CD4-positive, alpha-beta T cell treated with Interleukin-2 at 100 ng/mL for 4 hours (primary cell): ENCODE measurements at regions not wholly inside any gene's neighbourhood (a gene's known extent, or its start where the extent isn't known, plus 50 kb on each side); places are given as distances from the start of the nearest gene placed in this dataset.
"Not testable (repeated sequence)": the region's sequence is repeated elsewhere in the genome, so short reads cannot be mapped to it uniquely, and the experiment has no call there.

Source experiments
- DNase-seq: peaks from one replicate; pipeline ENCODE4 v3.0.0-alpha.2; 2020; ENCODE audit warnings: low spot score

DNA sequence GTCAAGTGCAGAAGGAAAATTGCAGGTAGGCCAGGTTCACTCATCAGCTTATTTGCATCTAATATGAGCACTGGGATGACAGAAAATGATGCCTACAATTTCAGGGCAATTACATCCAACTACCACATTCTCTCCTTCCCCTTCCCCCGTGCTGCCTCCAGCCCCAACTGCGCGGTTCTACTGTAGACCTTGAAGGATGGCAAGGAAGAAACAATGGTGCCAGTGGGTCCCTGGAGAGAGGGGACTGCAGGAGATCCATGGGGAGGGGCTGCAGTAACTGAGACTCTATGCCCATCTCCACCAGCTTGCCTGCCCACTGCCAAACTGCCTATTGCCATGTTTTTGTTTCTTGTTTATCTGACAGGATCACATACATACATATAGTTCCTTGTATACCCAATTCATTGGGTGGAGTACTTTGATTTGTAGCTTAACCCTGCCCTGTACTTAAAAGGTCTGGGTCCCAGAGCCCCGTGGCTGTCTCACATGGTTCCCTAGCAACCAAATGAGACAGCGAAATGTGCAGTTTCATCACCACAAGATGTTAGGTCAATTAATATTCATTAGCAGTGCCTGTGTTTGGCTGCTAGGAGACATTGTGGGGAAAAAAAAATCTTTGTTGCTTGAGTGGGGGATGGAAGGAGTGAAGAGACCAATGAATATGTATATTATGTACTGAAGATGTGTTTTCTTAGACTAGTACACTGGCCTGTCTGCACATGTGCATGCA lies 253.5 kb upstream of the PLET1 start:
- no peak for DNase-seq

DNA sequence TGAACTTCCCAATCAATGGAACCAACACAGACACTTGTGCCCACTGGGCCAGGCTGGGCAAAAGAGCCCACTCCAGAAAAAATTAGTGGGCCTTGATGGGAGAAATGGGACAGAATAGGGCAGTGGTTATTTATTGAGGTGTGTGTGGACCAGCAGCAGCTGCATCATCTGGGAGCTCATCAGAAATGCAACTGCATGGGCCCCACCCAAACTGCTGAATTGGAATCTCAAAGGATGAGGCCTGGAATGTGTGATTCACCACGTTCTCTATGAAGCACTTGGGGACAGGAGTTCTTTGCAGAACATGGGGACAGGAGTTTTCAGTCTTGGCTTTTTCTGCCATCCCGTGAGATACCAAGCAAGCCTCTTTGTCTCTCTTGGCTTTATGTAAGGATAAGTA lies 255.6 kb upstream of the PLET1 start:
- DNase-seq, result no peak

DNA sequence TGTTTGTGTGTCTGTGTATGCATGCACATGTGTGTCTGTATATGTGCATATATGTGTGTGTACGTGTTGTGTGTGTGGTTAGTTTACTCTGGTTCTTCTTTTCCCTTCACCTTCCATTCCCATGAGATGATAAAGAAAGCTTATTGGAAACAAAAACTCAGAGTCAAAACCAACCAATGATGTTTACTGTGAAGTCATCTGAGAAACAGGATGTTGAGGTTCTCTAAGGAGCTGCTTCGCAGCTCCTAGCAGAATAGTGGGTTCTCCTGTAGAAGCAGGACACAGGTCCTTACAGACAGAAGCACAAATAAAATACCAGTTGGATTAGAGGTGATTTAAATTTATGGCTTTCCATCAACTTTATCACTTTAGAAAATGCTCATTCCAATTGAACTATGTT lies 256.1 kb upstream of the PLET1 start:
- no peak for DNase-seq

DNA sequence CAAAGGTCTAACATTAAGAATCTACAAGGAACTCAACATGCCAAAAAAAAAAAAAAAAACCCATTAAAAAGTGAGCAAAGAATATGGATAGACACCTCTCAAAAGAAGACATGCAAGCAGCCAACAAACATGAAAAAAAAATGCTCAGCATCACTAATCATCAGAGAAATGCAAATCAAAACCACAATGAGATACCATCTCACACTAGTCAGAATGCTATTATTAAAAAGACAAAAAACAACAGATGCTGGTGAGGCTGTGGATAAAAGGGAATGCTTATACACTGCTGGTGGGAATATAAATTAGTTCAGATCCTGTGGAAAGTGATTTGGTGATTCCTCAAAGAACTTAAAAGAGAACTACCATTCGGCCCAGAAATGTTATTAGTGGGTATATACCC lies 257.7 kb upstream of the PLET1 start:
- DNase-seq, result no peak

DNA sequence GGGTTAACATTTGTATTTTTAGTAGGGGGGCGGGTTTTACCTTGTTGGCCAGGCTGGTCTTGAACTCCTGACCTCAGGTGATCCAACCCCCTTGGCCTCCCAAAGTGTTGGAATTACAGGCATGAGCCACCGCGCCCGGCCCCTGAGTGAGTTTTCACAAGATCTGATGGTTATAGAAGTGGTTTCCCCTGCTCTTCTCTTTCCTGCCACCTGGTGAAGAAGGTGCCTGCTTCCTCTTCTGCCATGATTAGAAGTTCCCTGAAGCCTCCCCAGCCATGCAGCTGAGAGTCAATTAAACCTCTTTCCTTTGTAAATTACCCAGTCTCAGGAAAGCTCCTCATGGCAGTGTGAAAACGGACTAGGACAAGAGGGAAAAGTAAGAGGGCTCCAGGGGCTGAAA lies 259.1 kb upstream of the PLET1 start:
- no peak for DNase-seq

DNA sequence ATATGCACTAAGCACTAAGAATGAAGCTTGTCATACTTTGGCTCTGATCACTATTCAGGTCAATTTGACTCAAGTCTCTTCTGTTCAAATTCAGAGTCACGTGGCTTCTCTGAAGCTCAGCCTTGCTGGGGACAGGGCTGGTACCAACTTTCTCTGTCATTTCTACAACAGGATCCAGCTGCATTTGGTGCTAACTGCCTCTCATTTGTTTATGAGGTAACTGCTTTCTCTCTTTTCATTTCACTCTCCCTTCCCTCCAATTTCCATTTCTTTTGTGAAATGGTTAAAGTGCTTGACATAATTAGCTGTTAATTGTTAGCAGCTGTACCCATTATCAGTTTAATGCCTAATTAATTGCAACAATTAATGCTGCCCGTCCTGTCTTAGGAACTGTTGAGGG lies 259.7 kb upstream of the PLET1 start:
- no peak for DNase-seq

DNA sequence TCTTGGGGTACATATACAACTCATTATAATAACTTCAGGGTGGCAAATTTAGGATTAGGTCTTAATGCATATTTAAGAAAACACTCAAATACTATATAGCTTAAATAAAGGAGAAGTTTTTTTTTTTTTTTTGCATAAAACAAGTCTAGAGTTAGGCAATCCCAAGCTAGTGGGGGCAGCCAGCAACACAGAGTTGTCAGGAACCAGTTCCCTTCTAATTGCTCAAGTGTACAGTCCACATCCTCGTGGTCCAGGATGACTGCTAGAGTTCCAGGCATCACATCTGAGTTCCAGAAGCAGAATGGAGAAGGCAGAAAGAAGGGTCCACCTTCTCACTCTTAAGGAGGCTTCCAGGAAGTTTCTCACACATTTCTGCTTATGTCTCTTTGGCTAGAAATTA lies 261.9 kb upstream of the PLET1 start:
- no peak for DNase-seq

DNA sequence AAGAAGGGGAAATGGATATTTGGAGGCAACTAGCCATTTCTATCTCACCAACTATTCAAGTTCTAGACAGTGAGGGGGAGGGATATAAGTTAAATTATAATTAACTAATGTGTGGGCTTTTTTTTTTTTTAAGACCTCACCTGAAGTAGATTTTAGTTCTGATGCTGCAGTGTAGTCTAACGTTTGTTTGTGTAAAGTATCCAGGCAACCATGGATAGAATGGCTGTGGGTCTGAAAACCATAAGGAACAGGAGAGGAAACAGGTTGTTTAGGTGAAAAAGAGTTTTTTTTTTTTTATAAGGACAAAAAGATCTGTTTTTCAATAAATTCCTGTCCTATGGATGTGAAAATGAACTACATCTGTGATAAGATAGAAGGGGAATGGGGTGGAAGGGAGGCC lies 262.4 kb upstream of the PLET1 start:
- DNase-seq, result no peak

DNA sequence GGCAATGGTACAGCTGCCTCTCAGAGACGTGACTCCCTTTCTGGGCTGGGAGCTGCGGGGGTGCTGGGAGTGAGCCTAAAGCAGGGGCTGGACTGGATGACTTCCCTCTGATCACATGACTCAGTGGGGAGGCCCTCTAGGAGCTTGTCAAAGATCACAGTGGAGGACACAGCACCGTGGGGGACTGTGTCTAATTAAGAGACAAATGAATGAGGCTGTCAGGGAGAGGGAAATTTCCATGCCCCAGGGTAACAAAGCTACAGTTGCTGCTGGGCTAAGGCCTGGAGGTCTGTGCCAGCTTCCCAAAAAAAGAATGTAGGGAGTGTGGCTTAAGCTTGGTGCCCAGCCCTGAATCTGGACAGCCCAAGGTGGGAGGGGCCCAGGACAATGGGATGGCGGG lies 262.8 kb upstream of the PLET1 start:
- no peak for DNase-seq

DNA sequence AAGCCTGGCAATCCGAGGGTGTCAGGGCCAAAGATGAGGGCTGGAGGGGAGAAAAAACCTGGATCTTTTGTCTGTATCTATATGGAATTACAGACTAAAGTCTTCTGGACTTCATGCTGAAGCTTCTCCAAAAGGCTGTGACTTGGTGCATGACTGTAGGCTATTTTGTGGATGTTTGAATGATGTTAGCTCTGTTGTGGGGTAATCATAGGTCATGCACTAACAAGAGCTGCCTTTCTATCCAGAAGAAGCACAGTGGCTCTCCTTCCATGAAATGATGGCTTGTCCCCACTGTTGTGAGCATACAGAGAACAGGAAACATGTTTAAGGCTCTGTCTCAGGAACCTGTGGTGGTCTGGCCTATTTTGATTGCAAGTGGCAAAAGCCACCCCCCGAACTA lies 263.3 kb upstream of the PLET1 start:
- DNase-seq, result no peak

DNA sequence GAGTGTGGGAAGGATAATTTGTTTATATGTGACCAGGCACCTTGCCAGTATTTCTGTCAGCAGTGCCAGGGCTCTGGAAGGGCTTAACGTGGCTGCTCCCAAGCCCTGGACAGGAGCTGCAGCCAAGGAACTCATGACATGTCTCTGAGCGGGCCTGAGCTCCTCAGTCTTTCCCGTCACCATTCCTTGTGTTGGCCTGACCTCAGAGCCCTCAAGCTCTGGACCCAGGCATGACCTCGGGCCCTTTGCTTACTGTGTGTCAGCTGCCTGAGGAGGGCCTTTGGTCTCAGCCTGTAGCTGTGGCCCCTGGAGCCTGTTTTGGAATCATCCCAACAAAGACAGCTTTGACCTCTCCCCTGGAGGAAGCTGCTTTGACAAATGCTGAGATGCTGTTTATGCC lies 264.1 kb upstream of the PLET1 start:
- no peak for DNase-seq

DNA sequence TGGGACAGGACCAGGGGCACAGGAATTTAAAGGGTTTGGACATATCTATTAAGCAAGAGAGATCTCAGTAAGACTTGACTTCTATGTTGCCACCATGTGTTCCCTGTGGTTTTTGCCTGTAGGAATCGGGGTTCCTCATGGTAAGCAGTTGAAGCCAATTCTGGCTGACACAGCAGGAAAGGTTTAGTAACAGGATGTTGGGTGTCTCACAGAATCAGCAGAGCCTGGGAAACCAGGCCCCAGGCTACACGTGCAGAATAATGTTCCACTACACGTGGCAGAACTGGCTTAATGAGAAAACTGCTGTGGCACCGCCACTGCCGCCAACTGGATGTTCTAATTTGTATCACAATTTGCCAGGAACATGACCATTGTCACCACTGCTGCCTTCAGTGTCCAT lies 264.6 kb upstream of the PLET1 start:
- DNase-seq, result no peak

DNA sequence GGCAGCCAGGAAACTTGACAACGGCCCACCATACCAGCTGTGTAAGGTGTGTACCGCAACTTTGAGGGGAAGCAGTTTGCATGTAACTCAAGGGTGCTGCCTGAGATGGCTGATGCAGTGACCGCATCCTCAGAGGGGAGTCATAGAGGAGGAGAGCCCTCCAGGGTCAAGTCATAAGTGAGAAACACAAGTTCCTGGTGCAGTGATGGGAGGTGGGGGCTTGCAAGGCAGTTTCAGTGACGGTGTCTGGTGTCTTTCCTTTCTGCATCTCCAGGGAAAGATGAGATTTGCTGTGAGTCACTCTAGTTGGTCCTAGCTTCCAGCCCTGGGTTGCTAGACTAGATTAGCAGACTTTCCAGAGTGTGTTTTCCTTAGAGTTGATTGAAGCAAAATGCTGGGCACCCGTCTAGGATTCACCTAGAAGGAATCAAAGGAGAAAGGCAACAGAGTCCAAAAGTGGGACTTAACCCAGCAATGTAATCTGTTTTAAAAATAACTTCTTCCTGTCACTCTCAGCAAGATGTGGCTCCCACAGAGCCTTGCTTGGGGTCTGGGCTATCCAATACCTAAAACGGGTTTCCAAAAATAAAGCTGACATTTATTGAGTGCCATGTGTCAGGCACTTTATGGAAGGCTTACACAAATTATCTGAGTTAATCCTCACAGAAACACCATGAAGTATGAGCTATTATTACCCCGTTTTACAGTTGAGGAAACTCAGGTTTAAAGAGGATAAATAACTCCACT lies 265.4 kb upstream of the PLET1 start:
- no peak for DNase-seq

DNA sequence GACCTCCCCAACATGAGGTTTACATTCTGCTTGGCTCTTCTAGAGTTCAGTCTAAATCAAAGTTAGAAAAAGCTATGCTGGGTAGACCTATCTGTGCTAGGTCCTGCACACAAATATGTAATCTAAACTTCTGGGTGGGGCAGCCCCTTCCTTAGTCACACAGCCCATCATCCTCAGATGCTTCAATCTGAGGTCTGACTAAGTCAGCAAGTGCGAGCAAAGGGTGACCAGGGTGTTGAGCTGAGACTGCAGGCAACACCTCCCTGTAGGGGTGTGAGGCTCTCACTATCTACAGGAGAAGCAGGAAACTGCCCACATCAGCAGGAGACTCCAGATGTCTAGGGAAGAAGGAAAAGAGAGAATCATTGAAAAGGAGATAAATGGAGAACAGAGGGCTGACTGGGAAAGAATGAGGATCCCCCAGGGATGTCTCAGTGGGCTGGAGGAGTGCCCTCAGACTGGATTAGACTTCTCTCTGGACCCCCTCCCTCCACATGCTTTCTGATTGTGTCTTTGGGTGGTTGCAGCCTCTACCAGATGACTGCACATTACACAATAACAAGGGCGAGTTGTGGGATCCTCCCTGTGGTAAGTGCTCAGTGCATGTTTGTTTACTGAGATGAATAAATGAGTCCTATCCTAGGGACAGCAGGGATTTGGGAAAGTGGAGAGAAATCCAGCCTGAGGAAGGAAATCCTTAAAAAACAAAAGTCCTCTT lies 266.2 kb upstream of the PLET1 start:
- no peak for DNase-seq

DNA sequence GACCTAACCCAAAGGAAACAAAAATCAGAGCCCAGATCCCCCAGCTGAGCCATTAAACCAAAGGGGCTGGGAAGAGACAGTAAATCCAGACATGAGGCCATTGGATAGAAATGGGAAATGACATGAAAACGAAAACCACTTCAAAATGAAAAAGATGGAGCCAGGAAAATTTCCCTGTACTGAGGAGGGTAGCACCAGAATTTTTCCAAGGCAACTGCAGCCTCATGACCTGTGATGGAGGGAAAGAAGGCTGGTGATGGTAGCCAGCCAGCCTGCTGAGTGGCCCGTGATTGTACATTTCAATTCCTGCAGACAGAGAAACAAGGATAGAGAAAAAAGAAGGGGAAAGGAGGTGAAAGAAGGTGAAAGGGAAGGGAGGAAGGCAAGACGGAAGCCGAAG lies 268.4 kb upstream of the PLET1 start:
- no peak for DNase-seq

DNA sequence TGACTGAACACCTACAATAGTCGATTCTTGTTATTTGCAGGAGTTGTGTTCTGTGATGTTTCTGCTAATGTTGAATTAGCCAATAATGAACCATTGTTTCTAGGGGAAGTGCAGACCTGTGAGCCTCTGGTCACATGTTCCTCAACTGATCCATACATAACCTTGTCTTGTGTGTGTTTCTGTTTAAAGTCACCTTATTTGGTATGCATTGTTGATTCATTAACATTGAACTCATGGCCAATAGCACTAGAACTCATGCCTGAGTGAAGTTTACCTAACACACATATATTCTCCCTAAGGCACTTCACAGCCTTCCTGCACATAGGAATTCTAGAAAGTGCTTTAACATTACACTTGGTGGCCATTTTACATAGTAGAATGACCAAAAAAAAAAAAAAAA lies 271.8 kb upstream of the PLET1 start:
- DNase-seq, result no peak

DNA sequence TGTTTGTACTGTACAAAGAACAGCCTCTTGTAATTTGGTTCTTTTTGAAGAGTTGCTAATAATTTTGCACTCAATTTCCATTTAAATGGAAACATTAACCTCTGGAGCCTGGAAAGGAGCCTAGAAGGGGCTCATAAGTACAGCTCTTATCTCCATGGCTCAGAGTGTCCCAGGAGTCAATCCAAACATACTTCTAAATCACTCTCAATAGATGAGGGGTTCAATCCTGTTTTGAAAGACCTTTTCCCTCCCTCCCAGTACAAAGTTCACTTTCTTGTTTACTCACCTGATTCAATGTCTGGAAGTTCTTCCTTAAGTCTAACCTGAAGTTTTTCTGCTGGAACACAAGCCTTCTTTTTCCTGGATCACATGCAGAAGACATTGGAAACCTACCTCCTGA lies 273.0 kb upstream of the PLET1 start:
- DNase-seq, result no peak

DNA sequence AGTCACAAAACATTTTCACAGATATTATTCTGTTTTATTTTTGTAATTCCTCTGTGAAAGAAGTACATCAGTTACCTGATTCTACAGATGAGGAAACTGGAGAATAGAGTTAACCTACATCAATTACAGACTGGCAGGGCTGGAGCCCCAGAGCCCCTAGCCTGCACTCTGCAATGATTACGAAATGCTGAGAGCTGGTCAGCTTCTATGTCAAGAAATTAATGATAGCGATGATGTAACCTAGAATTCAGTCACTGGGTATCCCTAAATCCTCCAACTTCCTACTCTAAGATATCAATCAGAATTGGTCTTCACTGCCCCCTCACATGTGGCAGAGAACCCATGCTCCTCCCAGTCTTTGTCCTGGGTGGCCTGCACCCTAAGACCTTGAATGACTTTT lies 273.5 kb upstream of the PLET1 start:
- no peak for DNase-seq

DNA sequence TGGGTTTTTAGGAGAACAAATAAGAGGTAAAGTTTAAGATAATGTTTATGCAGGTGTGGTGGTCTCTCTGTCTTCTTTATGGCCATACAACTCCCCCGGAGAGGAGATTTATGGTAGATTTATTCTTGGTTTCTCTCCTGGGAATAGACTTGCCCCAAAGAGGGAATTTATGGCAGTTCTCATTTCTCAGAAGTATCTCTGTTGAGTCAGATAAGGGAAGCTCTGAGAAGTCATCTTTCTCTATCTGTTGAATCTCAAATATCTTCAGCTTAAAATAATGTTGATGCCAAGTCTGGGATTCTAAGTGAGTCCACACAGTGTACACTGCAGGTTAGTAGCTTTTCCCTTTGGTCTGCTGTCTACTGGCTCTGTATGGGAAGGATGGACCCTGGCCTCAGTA lies 276.4 kb upstream of the PLET1 start:
- DNase-seq, result no peak

DNA sequence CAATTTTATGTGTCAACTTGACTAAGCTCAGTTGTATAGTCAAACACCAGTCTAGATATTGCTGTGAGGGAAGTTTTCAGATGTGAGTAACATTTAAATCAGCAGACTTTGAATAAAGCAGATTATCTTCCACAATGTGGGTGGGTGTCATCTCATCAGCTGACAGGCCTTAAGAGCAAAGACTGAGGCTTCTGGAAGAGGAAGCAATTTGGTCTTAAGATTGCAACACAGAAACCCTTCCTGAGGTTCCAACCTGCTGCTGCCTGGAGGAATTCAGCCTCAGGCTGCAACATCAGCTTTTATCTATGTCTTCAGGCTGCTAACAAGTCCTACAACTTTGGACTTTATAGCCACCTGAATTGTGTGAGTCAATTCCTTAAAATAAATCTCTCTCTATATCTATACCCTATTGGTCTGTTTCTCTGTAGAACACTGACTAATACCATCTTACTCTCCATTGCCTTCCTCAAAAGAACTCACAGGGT lies 277.2 kb upstream of the PLET1 start:
- DNase-seq, result no peak

DNA sequence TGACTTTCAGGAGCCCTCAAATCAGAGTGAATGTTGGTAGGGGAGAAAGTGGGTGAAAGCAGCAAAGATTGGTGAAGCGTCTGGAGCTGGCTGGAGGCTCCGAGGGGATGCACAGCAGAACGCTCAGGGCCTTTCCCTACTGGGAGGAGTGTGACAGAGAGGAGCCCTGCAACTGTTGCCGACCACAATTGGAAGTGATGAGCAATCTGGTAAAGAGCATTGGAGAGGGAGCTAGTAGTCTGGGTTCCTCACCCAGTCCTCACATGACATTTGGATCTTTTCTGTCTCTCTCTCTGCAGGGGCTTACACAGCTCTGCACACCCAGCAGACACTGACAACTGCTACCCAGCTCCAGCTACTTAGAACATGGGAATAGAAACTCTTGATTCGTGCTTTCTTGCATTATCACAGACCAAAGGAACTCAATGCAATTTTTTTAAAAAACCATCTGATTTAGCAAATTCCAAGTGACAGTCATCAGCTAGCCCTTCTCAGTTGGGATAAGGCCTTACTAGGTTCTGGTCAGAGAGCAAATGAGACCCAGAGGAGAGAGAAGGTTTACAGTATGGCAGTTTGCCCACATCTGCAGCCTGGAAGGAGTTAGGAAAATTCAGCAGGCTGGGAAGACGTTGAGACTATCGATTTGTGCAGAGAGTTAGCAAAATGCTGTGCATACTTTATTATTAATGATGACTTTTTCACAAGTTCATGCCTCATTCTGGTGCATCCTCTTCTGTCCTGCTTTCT lies 278.0 kb upstream of the PLET1 start:
- no peak for DNase-seq

DNA sequence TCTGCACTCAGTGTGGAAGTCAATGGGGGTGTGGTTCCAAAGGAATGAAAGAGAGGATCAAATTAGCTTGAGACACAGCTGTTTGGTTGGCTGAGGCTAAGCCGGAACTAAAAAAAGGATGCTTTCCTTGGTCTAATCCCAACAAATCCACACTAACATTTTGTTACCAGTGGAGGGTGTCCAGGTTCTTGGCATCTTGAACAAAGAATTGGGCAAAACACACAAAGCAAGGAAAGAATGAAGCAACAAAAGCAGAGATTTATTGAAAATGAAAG lies 278.6 kb upstream of the PLET1 start:
- DNase-seq, result not testable (repeated sequence)

DNA sequence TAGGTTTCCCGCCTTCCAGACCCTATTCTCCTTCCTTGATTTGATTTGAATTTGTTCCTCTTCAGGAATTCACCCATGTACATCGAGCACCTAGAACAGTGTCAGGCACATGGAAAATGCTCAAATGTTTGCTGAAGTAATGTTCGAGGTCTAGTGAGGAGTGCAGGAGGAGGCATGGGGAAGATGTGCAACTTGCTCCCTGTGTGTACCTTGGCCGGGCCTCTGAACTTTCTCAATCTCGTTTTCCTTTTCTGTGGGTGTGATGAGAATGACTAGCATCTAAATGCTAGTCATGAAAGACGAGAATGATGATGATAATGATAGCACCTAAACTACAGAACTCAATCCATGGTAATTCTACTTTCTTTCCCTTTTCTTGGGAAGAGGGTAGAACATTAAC lies 279.1 kb upstream of the PLET1 start:
- no peak for DNase-seq
